ENCODE measurements at regions not wholly inside any gene's neighbourhood (a gene's known extent, or its start where the extent isn't known, plus 50 kb on each side); places are given as distances from the start of the nearest gene placed in this dataset.

- Histone ChIP-seq H3K4me3 (replicated peaks; ENCODE audit: insufficient read depth, low read length) (no peak overlapping the region), H3K27me3 (ENCODE audit: insufficient read depth, poor library complexity, severe bottlenecking) (no peaks in the 10 kb centered on the region), H3K27ac (replicated peaks) (no peak overlapping the region)
- no peak for TF ChIP-seq POLR2AphosphoS5 (IDR thresholded peaks at IDR 0.05; ENCODE audit: low read depth)
- TF ChIP-seq GABPA (IDR thresholded peaks at IDR 0.05; ENCODE audit: low read depth) = no peak
- TF ChIP-seq SPI1 (IDR thresholded peaks at IDR 0.05; ENCODE audit: borderline replicate concordance, low read depth) = no peak
- no peak for TF ChIP-seq REST (IDR thresholded peaks at IDR 0.05; ENCODE audit: insufficient replicate concordance, low read depth)
- TF ChIP-seq CTCF (IDR thresholded peaks at IDR 0.05; ENCODE audit: insufficient read depth, low read length) = no peak
- no peak for DNase-seq (ENCODE audit: low read depth in 1 of 2, low spot score in 1 of 2)
These were observed 81.4 kb upstream of the STXBP5 start for GRCh38 chr6:147122823-147123222.

GRCh38 chr6:147126618-147127022 is 77.6 kb upstream of the STXBP5 start:
- Histone ChIP-seq H3K27me3 (ENCODE audit: insufficient read depth, poor library complexity, severe bottlenecking) (no peaks in the 10 kb centered on the region), H3K4me3 (replicated peaks; ENCODE audit: insufficient read depth, low read length) (no peak overlapping the region), H3K27ac (replicated peaks) (no peak overlapping the region)
- TF ChIP-seq CTCF (IDR thresholded peaks at IDR 0.05; ENCODE audit: insufficient read depth, low read length) (no peak), POLR2AphosphoS5 (IDR thresholded peaks at IDR 0.05; ENCODE audit: low read depth) (no peak), GABPA (IDR thresholded peaks at IDR 0.05; ENCODE audit: low read depth) (no peak), SPI1 (IDR thresholded peaks at IDR 0.05; ENCODE audit: borderline replicate concordance, low read depth) (no peak), REST (IDR thresholded peaks at IDR 0.05; ENCODE audit: insufficient replicate concordance, low read depth) (no peak)
- no peak for DNase-seq (ENCODE audit: low read depth in 1 of 2, low spot score in 1 of 2)

GRCh38 chr6:147127587-147127986 is 76.6 kb upstream of the STXBP5 start:
- H3K27me3 ChIP-seq (ENCODE audit: insufficient read depth, poor library complexity, severe bottlenecking) = no peaks in the 10 kb centered on the region
- no peak overlapping the region for H3K4me3 ChIP-seq (replicated peaks; ENCODE audit: insufficient read depth, low read length)
- H3K27ac ChIP-seq (replicated peaks) = no peak overlapping the region
- TF ChIP-seq GABPA (IDR thresholded peaks at IDR 0.05; ENCODE audit: low read depth) (no peak), SPI1 (IDR thresholded peaks at IDR 0.05; ENCODE audit: borderline replicate concordance, low read depth) (no peak), REST (IDR thresholded peaks at IDR 0.05; ENCODE audit: insufficient replicate concordance, low read depth) (no peak), POLR2AphosphoS5 (IDR thresholded peaks at IDR 0.05; ENCODE audit: low read depth) (no peak), CTCF (IDR thresholded peaks at IDR 0.05; ENCODE audit: insufficient read depth, low read length) (no peak)
- no peak for DNase-seq (ENCODE audit: low read depth in 1 of 2, low spot score in 1 of 2)
